PFSK-1 (cell line): ENCODE measurements at regions not wholly inside any gene's neighbourhood (a gene's known extent, or its start where the extent isn't known, plus 50 kb on each side); places are given as distances from the start of the nearest gene placed in this dataset.

Experiments
- FOXP2 ChIP-seq: optimal IDR thresholded peaks from 2 replicates; pipeline ENCODE3; 2011; ENCODE audit warnings: borderline replicate concordance, control low read depth, inconsistent platforms; ENCODE audit not compliant: insufficient read depth; ENCODE audit errors: extremely low read length, extremely low read depth
- POLR2AphosphoS5 ChIP-seq: IDR thresholded peaks from 2 replicates; pipeline ENCODE4 v1.6.1; 2012; ENCODE audit warnings: low read depth, mild to moderate bottlenecking, control low read depth, low read length, moderate library complexity
- SIN3A ChIP-seq: IDR thresholded peaks from 2 replicates; pipeline ENCODE4 v1.6.1; 2012; ENCODE audit warnings: mild to moderate bottlenecking, low read length, moderate library complexity, borderline replicate concordance; ENCODE audit not compliant: insufficient read depth
- TAF1 ChIP-seq: IDR thresholded peaks from 2 replicates; pipeline ENCODE4 v1.6.1; 2012; ENCODE audit warnings: low read length, control low read depth, borderline replicate concordance; ENCODE audit not compliant: insufficient read depth
- TF ChIP-seq, protein P1 (sequence below), 2 experiments: IDR thresholded peaks; 2 replicates each; pipeline versions ENCODE4 v1.6.1 to v1.8.0; 2011 to 2012; ENCODE audit warnings: low read depth in 2 of 2, low read length in 2 of 2, control low read depth in 1 of 2, inconsistent platforms in 1 of 2, mild to moderate bottlenecking in 1 of 2, moderate library complexity in 1 of 2; ENCODE audit not compliant: insufficient read depth in 1 of 2

DNA sequence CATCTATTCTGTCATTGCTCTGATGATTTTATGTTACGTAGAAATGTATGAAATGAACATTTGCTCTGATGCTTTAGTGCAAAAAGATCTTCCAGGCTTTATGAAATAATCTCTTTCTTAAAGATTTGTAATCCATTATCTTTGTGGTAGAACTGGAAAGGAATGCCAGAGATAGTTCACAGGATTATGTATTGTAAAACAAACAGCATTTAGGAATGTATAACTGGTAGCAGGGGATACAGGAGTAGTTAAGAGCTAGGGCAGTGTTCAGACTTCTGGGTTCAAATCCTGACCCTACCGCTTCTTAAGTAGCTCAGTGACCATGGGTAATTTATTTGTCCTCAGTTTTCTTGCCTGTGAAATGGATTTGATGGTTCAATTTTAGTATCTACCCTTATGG, 429.8 kb upstream of the TPM1 start:
- TF ChIP-seq, protein P1, sequence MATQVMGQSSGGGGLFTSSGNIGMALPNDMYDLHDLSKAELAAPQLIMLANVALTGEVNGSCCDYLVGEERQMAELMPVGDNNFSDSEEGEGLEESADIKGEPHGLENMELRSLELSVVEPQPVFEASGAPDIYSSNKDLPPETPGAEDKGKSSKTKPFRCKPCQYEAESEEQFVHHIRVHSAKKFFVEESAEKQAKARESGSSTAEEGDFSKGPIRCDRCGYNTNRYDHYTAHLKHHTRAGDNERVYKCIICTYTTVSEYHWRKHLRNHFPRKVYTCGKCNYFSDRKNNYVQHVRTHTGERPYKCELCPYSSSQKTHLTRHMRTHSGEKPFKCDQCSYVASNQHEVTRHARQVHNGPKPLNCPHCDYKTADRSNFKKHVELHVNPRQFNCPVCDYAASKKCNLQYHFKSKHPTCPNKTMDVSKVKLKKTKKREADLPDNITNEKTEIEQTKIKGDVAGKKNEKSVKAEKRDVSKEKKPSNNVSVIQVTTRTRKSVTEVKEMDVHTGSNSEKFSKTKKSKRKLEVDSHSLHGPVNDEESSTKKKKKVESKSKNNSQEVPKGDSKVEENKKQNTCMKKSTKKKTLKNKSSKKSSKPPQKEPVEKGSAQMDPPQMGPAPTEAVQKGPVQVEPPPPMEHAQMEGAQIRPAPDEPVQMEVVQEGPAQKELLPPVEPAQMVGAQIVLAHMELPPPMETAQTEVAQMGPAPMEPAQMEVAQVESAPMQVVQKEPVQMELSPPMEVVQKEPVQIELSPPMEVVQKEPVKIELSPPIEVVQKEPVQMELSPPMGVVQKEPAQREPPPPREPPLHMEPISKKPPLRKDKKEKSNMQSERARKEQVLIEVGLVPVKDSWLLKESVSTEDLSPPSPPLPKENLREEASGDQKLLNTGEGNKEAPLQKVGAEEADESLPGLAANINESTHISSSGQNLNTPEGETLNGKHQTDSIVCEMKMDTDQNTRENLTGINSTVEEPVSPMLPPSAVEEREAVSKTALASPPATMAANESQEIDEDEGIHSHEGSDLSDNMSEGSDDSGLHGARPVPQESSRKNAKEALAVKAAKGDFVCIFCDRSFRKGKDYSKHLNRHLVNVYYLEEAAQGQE (IDR thresholded peaks at IDR 0.05; ENCODE audit: insufficient read depth in 1 of 2, low read depth in 2 of 2, low read length in 2 of 2), result no peak
- TF ChIP-seq TAF1 (no peak), POLR2AphosphoS5 (no peak), SIN3A (no peak), FOXP2 (no peak)
